Right hindlimb (tissue), 1 donor: ENCODE measurements at regions not wholly inside any gene's neighbourhood (a gene's known extent, or its start where the extent isn't known, plus 50 kb on each side); places are given as distances from the start of the nearest gene placed in this dataset.

Source experiments
- DNase-seq: peaks from one replicate; pipeline ENCODE4 v3.0.0-alpha.2; 2018

GRCh38 chr2:136362676-136363390, 244.9 kb upstream of the CXCR4 start:
- DNase-seq, result no peak

GRCh38 chr2:136361521-136361920, 243.6 kb upstream of the CXCR4 start:
- DNase-seq, result no peak

- DNase-seq, result no peak
These were observed 242.8 kb upstream of the CXCR4 start for GRCh38 chr2:136360790-136361189.

- DNase-seq, result no peak
These were observed 241.4 kb upstream of the CXCR4 start for GRCh38 chr2:136359121-136359965.

GRCh38 chr2:136358576-136358975, 240.6 kb upstream of the CXCR4 start:
- no peak for DNase-seq

- no peak for DNase-seq
These were observed 239.0 kb upstream of the CXCR4 start for GRCh38 chr2:136357007-136357380.

GRCh38 chr2:136356125-136357006, 238.4 kb upstream of the CXCR4 start:
- no peak for DNase-seq

GRCh38 chr2:136351684-136352083, 233.7 kb upstream of the CXCR4 start:
- DNase-seq, result no peak

GRCh38 chr2:136347981-136348380, 230.0 kb upstream of the CXCR4 start:
- DNase-seq, result no peak

GRCh38 chr2:136344339-136344738, 226.4 kb upstream of the CXCR4 start:
- DNase-seq, result no peak

GRCh38 chr2:136342138-136342537, 224.2 kb upstream of the CXCR4 start:
- peak; percentile 77 for DNase-seq

- DNase-seq, result no peak
These were observed 217.0 kb upstream of the CXCR4 start for GRCh38 chr2:136334967-136335366.

- peak; percentile 52 for DNase-seq
These were observed 214.6 kb upstream of the CXCR4 start for GRCh38 chr2:136332436-136333095.

GRCh38 chr2:136331226-136331625, 213.3 kb upstream of the CXCR4 start:
- no peak for DNase-seq

GRCh38 chr2:136328207-136328795, 210.4 kb upstream of the CXCR4 start:
- DNase-seq, result no peak

GRCh38 chr2:136327162-136327852, 209.4 kb upstream of the CXCR4 start:
- no peak for DNase-seq

GRCh38 chr2:136325844-136326331, 207.9 kb upstream of the CXCR4 start:
- no peak for DNase-seq

- no peak for DNase-seq
These were observed 207.0 kb upstream of the CXCR4 start for GRCh38 chr2:136324966-136325365.

- DNase-seq, result no peak
These were observed 206.0 kb upstream of the CXCR4 start for GRCh38 chr2:136323935-136324334.

GRCh38 chr2:136323195-136323594, 205.2 kb upstream of the CXCR4 start:
- no peak for DNase-seq

GRCh38 chr2:136322428-136322827, 204.5 kb upstream of the CXCR4 start:
- DNase-seq, result no peak

GRCh38 chr2:136319651-136320050, 201.7 kb upstream of the CXCR4 start:
- no peak for DNase-seq
